GM12865 (cell line): ENCODE measurements at regions not wholly inside any gene's neighbourhood (a gene's known extent, or its start where the extent isn't known, plus 50 kb on each side); places are given as distances from the start of the nearest gene placed in this dataset.
"Not testable (repeated sequence)": the region's sequence is repeated elsewhere in the genome, so short reads cannot be mapped to it uniquely, and the experiment has no call there.

Experiments
- DNase-seq: peaks from one replicate; pipeline ENCODE4 v3.0.0; 2010; ENCODE audit warnings: low read depth
- H3K4me3 ChIP-seq: 2 replicates; pipeline ENCODE4 v1.5.1; 2011; ENCODE audit warnings: mild to moderate bottlenecking, low read depth, low read length, control low read depth
- CTCF ChIP-seq: IDR thresholded peaks from 2 replicates; pipeline ENCODE4 v1.5.1; 2011; ENCODE audit warnings: low read length, control low read depth, low read depth, inconsistent platforms; ENCODE audit not compliant: insufficient read depth; ENCODE audit errors: missing control alignments

- DNase-seq, result no peak
- H3K4me3 ChIP-seq, result no peak overlapping the region
- TF ChIP-seq CTCF, result no peak
These were observed 1910.7 kb upstream of the LRRTM1 start for GRCh38 chr2:82215212-82215611.

- DNase-seq, result no peak
- TF ChIP-seq CTCF, result no peak
- no peak overlapping the region for H3K4me3 ChIP-seq
These were observed 1894.9 kb upstream of the LRRTM1 start for GRCh38 chr2:82199493-82199852.

GRCh38 chr2:82198809-82199492, 1894.4 kb upstream of the LRRTM1 start:
- no peak for DNase-seq

GRCh38 chr2:82182270-82182669, 1877.7 kb upstream of the LRRTM1 start:
- H3K4me3 ChIP-seq, result no peak overlapping the region
- no peak for DNase-seq
- no peak for TF ChIP-seq CTCF

More at GRCh38 chr2:82198809-82199492, 1894.4 kb upstream of the LRRTM1 start:
- no peak overlapping the region for H3K4me3 ChIP-seq
- TF ChIP-seq CTCF, result no peak

GRCh38 chr2:82175210-82175609, 1870.7 kb upstream of the LRRTM1 start:
- not testable (repeated sequence) for DNase-seq, H3K4me3 ChIP-seq

GRCh38 chr2:82172483-82172882, 1867.9 kb upstream of the LRRTM1 start:
- H3K4me3 ChIP-seq, result no peak overlapping the region
- no peak for DNase-seq
- TF ChIP-seq CTCF, result no peak

GRCh38 chr2:82169379-82169778, 1864.8 kb upstream of the LRRTM1 start:
- no peak for TF ChIP-seq CTCF
- DNase-seq, result no peak
- no peak overlapping the region for H3K4me3 ChIP-seq
